ENCODE measurements at regions not wholly inside any gene's neighbourhood (a gene's known extent, or its start where the extent isn't known, plus 50 kb on each side); places are given as distances from the start of the nearest gene placed in this dataset.

GRCh38 chr14:106872611-106873446 lies 1346.4 kb downstream of the TMEM121 start:
- no peaks in the 10 kb centered on the region for H3K4me1 Mint-ChIP-seq (ENCODE audit: low read depth, unreplicated experiment)
- Histone ChIP-seq H3K27ac (ENCODE audit: low read depth, low read length) (no peak overlapping the region), H2AFZ (ENCODE audit: low read depth, low read length) (no peak overlapping the region), H3K4me2 (ENCODE audit: low read length) (no peak overlapping the region), H3K79me2 (ENCODE audit: insufficient read depth, low read length) (no peaks in the 10 kb centered on the region), H3K36me3 (ENCODE audit: insufficient read depth, low read length) (no peaks in the 10 kb centered on the region), H3K9me3 (ENCODE audit: insufficient read depth, low read depth, low read length) (peaks cover 3% of the 10 kb centered on the region), H3K4me3 (ENCODE audit: insufficient read depth, low read depth, low read length) (no peak overlapping the region), H4K20me1 (ENCODE audit: insufficient read depth, low read length) (no peaks in the 10 kb centered on the region), H3K9ac (ENCODE audit: low read length) (no peak overlapping the region), H3K4me1 (ENCODE audit: insufficient read depth, low read length) (no peaks in the 10 kb centered on the region), H3K27me3 (ENCODE audit: insufficient read depth, low read length) (no peaks in the 10 kb centered on the region)
- TF ChIP-seq CTCF (IDR thresholded peaks at IDR 0.05; ENCODE audit: insufficient read depth, low read depth, low read length) = no peak
- no peak for TF ChIP-seq EZH2 (IDR thresholded peaks at IDR 0.05; ENCODE audit: insufficient read depth, low read length)
- no peak overlapping the region for H3K4me3 Mint-ChIP-seq (ENCODE audit: unreplicated experiment)
- no peaks in the 10 kb centered on the region for H3K27me3 Mint-ChIP-seq (ENCODE audit: low read depth, unreplicated experiment)
- no peaks in the 10 kb centered on the region for H3K36me3 Mint-ChIP-seq (ENCODE audit: low read depth, unreplicated experiment)
- FAIRE-seq (no peak), DNase-seq (ENCODE audit: low read depth) (no peak)
- no peak overlapping the region for H3K27ac Mint-ChIP-seq (ENCODE audit: unreplicated experiment)
- peaks cover 6% of the 10 kb centered on the region for H3K9me3 Mint-ChIP-seq (ENCODE audit: unreplicated experiment)

GRCh38 chr14:106874350-106874749 lies 1348.0 kb downstream of the TMEM121 start:
- DNase-seq (ENCODE audit: low read depth) (no peak), FAIRE-seq (no peak)
- Mint-ChIP-seq H3K4me1 (ENCODE audit: low read depth, unreplicated experiment) (no peaks in the 10 kb centered on the region), H3K36me3 (ENCODE audit: low read depth, unreplicated experiment) (no peaks in the 10 kb centered on the region), H3K4me3 (ENCODE audit: unreplicated experiment) (no peak overlapping the region), H3K27me3 (ENCODE audit: low read depth, unreplicated experiment) (no peaks in the 10 kb centered on the region), H3K9me3 (ENCODE audit: unreplicated experiment) (peaks cover 6% of the 10 kb centered on the region), H3K27ac (ENCODE audit: unreplicated experiment) (no peak overlapping the region)
- no peaks in the 10 kb centered on the region for H3K27me3 ChIP-seq (ENCODE audit: insufficient read depth, low read length)
- no peak overlapping the region for H3K27ac ChIP-seq (ENCODE audit: low read depth, low read length)
- no peak overlapping the region for H3K4me3 ChIP-seq (ENCODE audit: insufficient read depth, low read depth, low read length)
- no peak for TF ChIP-seq EZH2 (IDR thresholded peaks at IDR 0.05; ENCODE audit: insufficient read depth, low read length)
- no peak for TF ChIP-seq CTCF (IDR thresholded peaks at IDR 0.05; ENCODE audit: insufficient read depth, low read depth, low read length)
- H2AFZ ChIP-seq (ENCODE audit: low read depth, low read length) = no peak overlapping the region
- no peaks in the 10 kb centered on the region for H3K4me1 ChIP-seq (ENCODE audit: insufficient read depth, low read length)
- no peak overlapping the region for H3K4me2 ChIP-seq (ENCODE audit: low read length)
- H3K36me3 ChIP-seq (ENCODE audit: insufficient read depth, low read length) = no peaks in the 10 kb centered on the region
- no peak overlapping the region for H3K9ac ChIP-seq (ENCODE audit: low read length)
- H3K79me2 ChIP-seq (ENCODE audit: insufficient read depth, low read length) = no peaks in the 10 kb centered on the region
- no peaks in the 10 kb centered on the region for H4K20me1 ChIP-seq (ENCODE audit: insufficient read depth, low read length)
- peaks cover 3% of the 10 kb centered on the region for H3K9me3 ChIP-seq (ENCODE audit: insufficient read depth, low read depth, low read length)

GRCh38 chr14:106875503-106875902 lies 1349.1 kb downstream of the TMEM121 start:
- Mint-ChIP-seq H3K27ac (ENCODE audit: unreplicated experiment) (no peak overlapping the region), H3K4me1 (ENCODE audit: low read depth, unreplicated experiment) (no peaks in the 10 kb centered on the region), H3K9me3 (ENCODE audit: unreplicated experiment) (peaks cover 9% of the 10 kb centered on the region), H3K36me3 (ENCODE audit: low read depth, unreplicated experiment) (no peaks in the 10 kb centered on the region), H3K27me3 (ENCODE audit: low read depth, unreplicated experiment) (no peaks in the 10 kb centered on the region), H3K4me3 (ENCODE audit: unreplicated experiment) (no peak overlapping the region)
- FAIRE-seq = no peak
- no peaks in the 10 kb centered on the region for H4K20me1 ChIP-seq (ENCODE audit: insufficient read depth, low read length)
- H3K36me3 ChIP-seq (ENCODE audit: insufficient read depth, low read length) = no peaks in the 10 kb centered on the region
- no peak overlapping the region for H3K4me2 ChIP-seq (ENCODE audit: low read length)
- H3K27ac ChIP-seq (ENCODE audit: low read depth, low read length) = no peak overlapping the region
- H3K4me3 ChIP-seq (ENCODE audit: insufficient read depth, low read depth, low read length) = no peak overlapping the region
- TF ChIP-seq EZH2 (IDR thresholded peaks at IDR 0.05; ENCODE audit: insufficient read depth, low read length) = no peak
- TF ChIP-seq CTCF (IDR thresholded peaks at IDR 0.05; ENCODE audit: insufficient read depth, low read depth, low read length) = no peak
- H3K79me2 ChIP-seq (ENCODE audit: insufficient read depth, low read length) = no peaks in the 10 kb centered on the region
- H3K4me1 ChIP-seq (ENCODE audit: insufficient read depth, low read length) = no peaks in the 10 kb centered on the region
- H3K27me3 ChIP-seq (ENCODE audit: insufficient read depth, low read length) = no peaks in the 10 kb centered on the region
- DNase-seq (ENCODE audit: low read depth) = no peak
- H3K9me3 ChIP-seq (ENCODE audit: insufficient read depth, low read depth, low read length) = peaks cover 3% of the 10 kb centered on the region
- H3K9ac ChIP-seq (ENCODE audit: low read length) = no peak overlapping the region
- H2AFZ ChIP-seq (ENCODE audit: low read depth, low read length) = no peak overlapping the region
